GM21576 (cell line): ENCODE measurements at regions not wholly inside any gene's neighbourhood (a gene's known extent, or its start where the extent isn't known, plus 50 kb on each side); places are given as distances from the start of the nearest gene placed in this dataset.

Experiments used
- ATAC-seq: cut with Tn5 transposase; IDR thresholded peaks from one replicate; pipeline ENCODE4 v1.9.1; 2021; ENCODE audit warnings: mild to moderate bottlenecking, moderate library complexity; ENCODE audit not compliant: unreplicated experiment

GRCh38 chr5:142478113-142478512 is 153.3 kb upstream of the SPRY4 start:
- no peak for ATAC-seq

- ATAC-seq: no peak
Measured at GRCh38 chr5:142475102-142475513, 150.3 kb upstream of the SPRY4 start.

- ATAC-seq: no peak
Measured at GRCh38 chr5:142474431-142475094, 149.7 kb upstream of the SPRY4 start.

GRCh38 chr5:142473038-142473437 is 148.2 kb upstream of the SPRY4 start:
- no peak for ATAC-seq

- ATAC-seq: no peak
Measured at GRCh38 chr5:142472306-142472951, 147.6 kb upstream of the SPRY4 start.

GRCh38 chr5:142466195-142466971 is 141.6 kb upstream of the SPRY4 start:
- no peak for ATAC-seq

- ATAC-seq: no peak
Measured at GRCh38 chr5:142465476-142465875, 140.7 kb upstream of the SPRY4 start.

- no peak for ATAC-seq
Measured at GRCh38 chr5:142463904-142464303, 139.1 kb upstream of the SPRY4 start.

- no peak for ATAC-seq
Measured at GRCh38 chr5:142461028-142461590, 136.3 kb upstream of the SPRY4 start.

- no peak for ATAC-seq
Measured at GRCh38 chr5:142459209-142459608, 134.4 kb upstream of the SPRY4 start.

- no peak for ATAC-seq
Measured at GRCh38 chr5:142455856-142456255, 131.0 kb upstream of the SPRY4 start.

GRCh38 chr5:142453932-142454331 is 129.1 kb upstream of the SPRY4 start:
- no peak for ATAC-seq

GRCh38 chr5:142450419-142450818 is 125.6 kb upstream of the SPRY4 start:
- ATAC-seq: no peak

GRCh38 chr5:142447887-142448286 is 123.1 kb upstream of the SPRY4 start:
- no peak for ATAC-seq

- no peak for ATAC-seq
Measured at GRCh38 chr5:142446960-142447279, 122.1 kb upstream of the SPRY4 start.

GRCh38 chr5:142446131-142446959 is 121.5 kb upstream of the SPRY4 start:
- ATAC-seq: no peak

- no peak for ATAC-seq
Measured at GRCh38 chr5:142445266-142445665, 120.4 kb upstream of the SPRY4 start.

GRCh38 chr5:142441616-142442015 is 116.8 kb upstream of the SPRY4 start:
- no peak for ATAC-seq

- no peak for ATAC-seq
Measured at GRCh38 chr5:142439207-142439860, 114.5 kb upstream of the SPRY4 start.

- no peak for ATAC-seq
Measured at GRCh38 chr5:142438573-142438972, 113.8 kb upstream of the SPRY4 start.
